Fibroblast of skin of scalp (primary cell): ENCODE measurements at regions not wholly inside any gene's neighbourhood (a gene's known extent, or its start where the extent isn't known, plus 50 kb on each side); places are given as distances from the start of the nearest gene placed in this dataset.
"Not testable (repeated sequence)": the region's sequence is repeated elsewhere in the genome, so short reads cannot be mapped to it uniquely, and the experiment has no call there.

Experiments used
- DNase-seq: peaks from one replicate; pipeline ENCODE4 v3.0.0-alpha.2; 2013

- DNase-seq = no peak
Measured at GRCh38 chr7:84879570-84880325, 307.1 kb downstream of the SEMA3D start.

GRCh38 chr7:84877943-84878570 lies 308.8 kb downstream of the SEMA3D start:
- no peak for DNase-seq

- DNase-seq = no peak
Measured at GRCh38 chr7:84876061-84876821, 310.6 kb downstream of the SEMA3D start.

- no peak for DNase-seq
Measured at GRCh38 chr7:84865560-84865959, 321.3 kb downstream of the SEMA3D start.

GRCh38 chr7:84857336-84857735 lies 329.5 kb downstream of the SEMA3D start:
- no peak for DNase-seq

- no peak for DNase-seq
Measured at GRCh38 chr7:84855758-84856157, 331.1 kb downstream of the SEMA3D start.

GRCh38 chr7:84848974-84849372 lies 337.9 kb downstream of the SEMA3D start:
- not testable (repeated sequence) for DNase-seq

- peak; percentile 31 for DNase-seq
Measured at GRCh38 chr7:84848219-84848973, 338.5 kb downstream of the SEMA3D start.

- peak; percentile 19 for DNase-seq
Measured at GRCh38 chr7:84847790-84848189, 339.1 kb downstream of the SEMA3D start.

- DNase-seq = no peak
Measured at GRCh38 chr7:84847038-84847437, 339.8 kb downstream of the SEMA3D start.

GRCh38 chr7:84845971-84846370 lies 340.9 kb downstream of the SEMA3D start:
- DNase-seq = no peak

GRCh38 chr7:84844771-84845170 lies 342.1 kb downstream of the SEMA3D start:
- DNase-seq = peak; percentile 4

- peak; percentile 51 for DNase-seq
Measured at GRCh38 chr7:84841809-84842208, 345.0 kb downstream of the SEMA3D start.

- DNase-seq = no peak
Measured at GRCh38 chr7:84838857-84839256, 348.0 kb downstream of the SEMA3D start.

GRCh38 chr7:84837405-84837804 lies 349.5 kb downstream of the SEMA3D start:
- no peak for DNase-seq

- DNase-seq = no peak
Measured at GRCh38 chr7:84829719-84830118, 357.1 kb downstream of the SEMA3D start.

- no peak for DNase-seq
Measured at GRCh38 chr7:84824057-84824651, 362.7 kb downstream of the SEMA3D start.

GRCh38 chr7:84823530-84823929 lies 363.3 kb downstream of the SEMA3D start:
- DNase-seq = no peak

- no peak for DNase-seq
Measured at GRCh38 chr7:84822941-84823510, 363.8 kb downstream of the SEMA3D start.

GRCh38 chr7:84821671-84822534 lies 365.0 kb downstream of the SEMA3D start:
- DNase-seq = no peak

GRCh38 chr7:84820481-84820880 lies 366.4 kb downstream of the SEMA3D start:
- no peak for DNase-seq
